AG04450 (cell line): ENCODE measurements at regions not wholly inside any gene's neighbourhood (a gene's known extent, or its start where the extent isn't known, plus 50 kb on each side); places are given as distances from the start of the nearest gene placed in this dataset.

Source experiments
- CTCF ChIA-PET: fragments of 300-600, 350-600 bp; formaldehyde crosslinking; extraction: SDS; loops from one replicate; lab custom pipeline; 2022; ENCODE audit warnings: antibody characterized with exemption, inconsistent platforms; lab: Charles Lee
- POLR2A ChIA-PET: fragments of 350-600 bp; formaldehyde crosslinking; extraction: SDS; loops from one replicate; lab custom pipeline; 2021; ENCODE audit warnings: antibody characterized with exemption, inconsistent platforms; lab: Yijun Ruan, JAX
- DNase-seq: peaks from one replicate; pipeline ENCODE4 v3.0.0-alpha.2; 2011; ENCODE audit warnings: low read depth, low spot score
- H3K27ac ChIP-seq: one replicate; pipeline ENCODE4 v1.5.1; 2012; ENCODE audit warnings: low read depth, low read length, control low read depth
- H3K27me3 ChIP-seq: one replicate; pipeline ENCODE4 v1.6.0; 2012; ENCODE audit warnings: low read length; ENCODE audit not compliant: control insufficient read depth, insufficient read depth
- H3K4me3 ChIP-seq: 2 replicates; pipeline ENCODE4 v1.5.1; 2011; ENCODE audit warnings: mild to moderate bottlenecking, low read depth, low read length, control low read depth
- H3K9me3 ChIP-seq: 2 replicates; pipeline ENCODE4 v1.5.1; 2012; ENCODE audit warnings: low read length; ENCODE audit not compliant: control insufficient read depth, insufficient read depth
- CTCF ChIP-seq: IDR thresholded peaks from 2 replicates; pipeline ENCODE4 v1.5.1; 2011; ENCODE audit warnings: low read depth, low read length, control low read depth, inconsistent platforms

DNA sequence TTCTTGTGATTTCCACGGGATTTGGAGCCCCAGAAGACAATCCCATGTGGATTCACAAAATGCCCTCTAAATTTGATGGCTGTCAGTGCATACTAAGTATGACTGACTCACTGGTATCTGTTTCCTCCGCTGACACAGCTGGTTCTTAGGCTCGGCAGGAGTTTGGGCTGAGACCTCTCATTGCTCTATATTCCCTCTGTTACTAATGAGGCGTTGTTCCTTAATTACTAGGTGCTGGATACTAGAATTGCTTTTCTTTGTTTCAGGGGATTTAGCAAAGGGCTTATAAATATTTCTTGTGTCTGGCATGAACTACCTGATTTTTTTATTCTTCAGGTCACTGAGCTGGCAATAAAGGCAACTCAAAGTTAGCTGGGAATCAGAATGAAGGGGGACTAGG is 53.2 kb upstream of the EHF start:
- no peak for DNase-seq
- ChIA-PET CTCF (no interaction called here), POLR2A (no interaction called here)
- no peak for TF ChIP-seq CTCF
- Histone ChIP-seq H3K9me3 (no peaks in the 10 kb centered on the region), H3K4me3 (no peak overlapping the region), H3K27me3 (peaks cover 11% of the 10 kb centered on the region), H3K27ac (no peak overlapping the region)

- no peak for TF ChIP-seq CTCF
- Histone ChIP-seq H3K27ac (no peak overlapping the region), H3K9me3 (no peaks in the 10 kb centered on the region), H3K4me3 (no peak overlapping the region), H3K27me3 (peaks cover 27% of the 10 kb centered on the region)
- POLR2A ChIA-PET: interaction anchor here (0.6 kb wide), 1 partner anchor 194 kb away, joined by 4 read pairs; no protein-coding TSS in a partner anchor
- CTCF ChIA-PET: no interaction called here
- DNase-seq: no peak
These were observed 50.3 kb upstream of the EHF start for GRCh38 chr11:34570584-34570983.
